A673 (cell line): ENCODE measurements at regions not wholly inside any gene's neighbourhood (a gene's known extent, or its start where the extent isn't known, plus 50 kb on each side); places are given as distances from the start of the nearest gene placed in this dataset.

Experiments used
- BruUV-seq: library from RNA; stranded (reverse); fragments of 400-500 nt; replicated peaks from 2 replicates; lab custom pipeline; 2021; lab: Mats Ljungman, UMichigan
- CTCF ChIA-PET: fragments of 300-600 bp; sonication (Branson Sonifier 250); formaldehyde crosslinking; loops from one replicate; lab custom pipeline; 2022; ENCODE audit warnings: antibody characterized with exemption; lab: Charles Lee
- POLR2A ChIA-PET: fragments of 300-600 bp; sonication (Branson Sonifier 250); formaldehyde crosslinking; loops from one replicate; lab custom pipeline; 2022; ENCODE audit warnings: antibody characterized with exemption; ENCODE audit not compliant: low non-redundant PET; lab: Charles Lee
- DNase-seq: peaks from one replicate; pipeline ENCODE4 v3.0.0-alpha.2; 2015; ENCODE audit warnings: low spot score
- H3K27ac ChIP-seq: fragments of 200-600 bp; sonication (generic); 2 replicates; pipeline ENCODE4 v1.5.1; 2016; ENCODE audit warnings: mixed run types, low read depth, mild to moderate bottlenecking, mixed read lengths, antibody characterized with exemption, low read length; ENCODE audit not compliant: poor library complexity, severe bottlenecking
- H3K27me3 ChIP-seq: fragments of 200-600 bp; sonication (generic); replicated peaks from 2 replicates; pipeline ENCODE4 v1.6.1; 2017; ENCODE audit warnings: mixed run types, low read depth, mild to moderate bottlenecking, mixed read lengths, antibody characterized with exemption, low read length; ENCODE audit not compliant: insufficient read depth, poor library complexity
- H3K36me3 ChIP-seq: fragments of 200-600 bp; sonication (generic); 2 replicates; pipeline ENCODE4 v1.6.1; 2016; ENCODE audit warnings: mixed run types, mild to moderate bottlenecking, mixed read lengths, antibody characterized with exemption, low read length; ENCODE audit not compliant: insufficient read depth, poor library complexity, severe bottlenecking
- H3K4me1 ChIP-seq: fragments of 200-600 bp; sonication (generic); 2 replicates; pipeline ENCODE4 v1.6.1; 2017; ENCODE audit warnings: mixed run types, mild to moderate bottlenecking, mixed read lengths, antibody characterized with exemption, low read length; ENCODE audit not compliant: insufficient read depth, poor library complexity, severe bottlenecking
- H3K4me3 ChIP-seq: fragments of 200-600 bp; sonication (generic); 2 replicates; pipeline ENCODE4 v1.5.1; 2016; ENCODE audit warnings: low read depth, mixed run types, mild to moderate bottlenecking, mixed read lengths, low read length; ENCODE audit not compliant: poor library complexity, severe bottlenecking
- H3K9me3 ChIP-seq: fragments of 200-600 bp; sonication (generic); 2 replicates; pipeline ENCODE4 v1.6.1; 2016; ENCODE audit warnings: mixed run types, low read depth, mild to moderate bottlenecking, mixed read lengths, antibody characterized with exemption, low read length; ENCODE audit not compliant: poor library complexity, severe bottlenecking
- EZH2 ChIP-seq: fragments of 200-600 bp; sonication (generic); IDR thresholded peaks from 2 replicates; pipeline ENCODE4 v1.6.1; 2017; ENCODE audit warnings: borderline replicate concordance, low read depth, mild to moderate bottlenecking, mixed read lengths, antibody characterized with exemption, low read length; ENCODE audit not compliant: poor library complexity, severe bottlenecking
- intact Hi-C: fragments of 100-400 bp; cut with micrococcal nuclease; formaldehyde crosslinking; loops from one replicate; pipeline ENCODE4 v1.10.0; 2022; ENCODE audit not compliant: unreplicated experiment
- TF ChIP-seq, protein P1 (sequence below): fragments of 300-800, 200-600 bp; sonication (generic); conservative IDR thresholded peaks from 2 replicates; pipeline ENCODE4 v1.5.1; 2017; ENCODE audit warnings: low read depth, mild to moderate bottlenecking, antibody characterized with exemption, low read length, moderate library complexity, mixed read lengths

- intact Hi-C loops, result no loop called here
- no peaks in the 10 kb centered on the region for H3K36me3 ChIP-seq
- no peak overlapping the region for H3K27ac ChIP-seq
- no peaks in the 10 kb centered on the region for H3K4me1 ChIP-seq
- H3K27me3 ChIP-seq, result peaks cover 20% of the 10 kb centered on the region
- BruUV-seq, result no TSS peak
- DNase-seq, result no peak
- CTCF ChIA-PET, result no interaction called here
- POLR2A ChIA-PET, result no interaction called here
- H3K9me3 ChIP-seq, result no peaks in the 10 kb centered on the region
- no peak for TF ChIP-seq EZH2
- TF ChIP-seq, protein P1, sequence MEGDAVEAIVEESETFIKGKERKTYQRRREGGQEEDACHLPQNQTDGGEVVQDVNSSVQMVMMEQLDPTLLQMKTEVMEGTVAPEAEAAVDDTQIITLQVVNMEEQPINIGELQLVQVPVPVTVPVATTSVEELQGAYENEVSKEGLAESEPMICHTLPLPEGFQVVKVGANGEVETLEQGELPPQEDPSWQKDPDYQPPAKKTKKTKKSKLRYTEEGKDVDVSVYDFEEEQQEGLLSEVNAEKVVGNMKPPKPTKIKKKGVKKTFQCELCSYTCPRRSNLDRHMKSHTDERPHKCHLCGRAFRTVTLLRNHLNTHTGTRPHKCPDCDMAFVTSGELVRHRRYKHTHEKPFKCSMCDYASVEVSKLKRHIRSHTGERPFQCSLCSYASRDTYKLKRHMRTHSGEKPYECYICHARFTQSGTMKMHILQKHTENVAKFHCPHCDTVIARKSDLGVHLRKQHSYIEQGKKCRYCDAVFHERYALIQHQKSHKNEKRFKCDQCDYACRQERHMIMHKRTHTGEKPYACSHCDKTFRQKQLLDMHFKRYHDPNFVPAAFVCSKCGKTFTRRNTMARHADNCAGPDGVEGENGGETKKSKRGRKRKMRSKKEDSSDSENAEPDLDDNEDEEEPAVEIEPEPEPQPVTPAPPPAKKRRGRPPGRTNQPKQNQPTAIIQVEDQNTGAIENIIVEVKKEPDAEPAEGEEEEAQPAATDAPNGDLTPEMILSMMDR, result no peak
- H3K4me3 ChIP-seq, result no peak overlapping the region
Observed at GRCh38 chr13:111001636-111002035, 86.8 kb upstream of the ANKRD10 start.

GRCh38 chr13:110993788-110994187, 78.9 kb upstream of the ANKRD10 start:
- H3K27me3 ChIP-seq, result peaks cover 47% of the 10 kb centered on the region
- ChIA-PET CTCF (no interaction called here), POLR2A (no interaction called here)
- no TSS peak for BruUV-seq
- no peak overlapping the region for H3K4me3 ChIP-seq
- no peaks in the 10 kb centered on the region for H3K36me3 ChIP-seq
- H3K9me3 ChIP-seq, result no peaks in the 10 kb centered on the region
- H3K27ac ChIP-seq, result no peak overlapping the region
- no peak for DNase-seq
- TF ChIP-seq EZH2, result no peak
- TF ChIP-seq, protein P1, result no peak
- intact Hi-C loops, result no loop called here
- H3K4me1 ChIP-seq, result no peaks in the 10 kb centered on the region

DNA sequence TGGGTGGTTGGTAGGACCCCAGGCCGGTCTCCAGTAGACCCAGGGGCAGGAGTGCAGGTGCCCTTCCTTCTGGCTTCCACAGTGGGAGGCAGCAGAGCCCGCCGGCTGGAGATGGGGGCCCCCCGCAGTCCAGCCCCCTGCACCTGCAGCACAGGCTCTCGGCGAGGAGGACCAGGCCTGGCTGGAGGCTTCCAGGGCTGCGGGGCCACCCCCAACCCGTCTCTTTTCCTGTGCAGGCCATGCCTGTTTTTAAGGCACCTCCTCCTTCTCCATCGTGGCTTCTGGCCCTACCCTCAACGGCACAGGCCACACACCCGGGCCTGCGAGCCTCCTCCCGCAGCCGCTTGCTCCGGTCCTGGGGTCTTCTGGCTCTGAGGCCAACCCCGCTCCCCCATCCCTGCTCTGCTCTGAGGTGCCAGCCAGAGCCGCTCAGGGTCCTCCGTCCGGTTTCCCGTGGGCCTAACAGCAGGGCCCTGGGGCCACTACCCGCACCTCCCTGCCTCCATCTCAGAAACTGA, 77.2 kb upstream of the ANKRD10 start:
- no peak for DNase-seq
- no peaks in the 10 kb centered on the region for H3K9me3 ChIP-seq
- no peak overlapping the region for H3K27ac ChIP-seq
- H3K27me3 ChIP-seq, result peaks cover 36% of the 10 kb centered on the region
- no peak overlapping the region for H3K4me3 ChIP-seq
- BruUV-seq, result no TSS peak
- intact Hi-C loops, result no loop called here
- no peaks in the 10 kb centered on the region for H3K4me1 ChIP-seq
- no peaks in the 10 kb centered on the region for H3K36me3 ChIP-seq
- TF ChIP-seq EZH2, result no peak
- TF ChIP-seq, protein P1, result no peak
- ChIA-PET CTCF (no interaction called here), POLR2A (no interaction called here)
